Tibial artery (tissue), 4 donors: ENCODE measurements at regions not wholly inside any gene's neighbourhood (a gene's known extent, or its start where the extent isn't known, plus 50 kb on each side); places are given as distances from the start of the nearest gene placed in this dataset.

Experiments used
- DNase-seq, 2 donors: peaks; one replicate each; pipeline ENCODE4 v3.0.0-alpha.2; 2019
- H3K27ac ChIP-seq, 2 donors: fragments of 200-600 bp; sonication (generic) in 1 of 2; 1 replicate in 1 of 2; 2 replicates in 1 of 2; pipeline ENCODE4 v1.5.1; 2018 to 2019; ENCODE audit warnings: mild to moderate bottlenecking in 1 of 2
- H3K27me3 ChIP-seq, 2 donors: fragments of 200-600 bp; sonication (generic) in 1 of 2; one replicate each; pipeline versions ENCODE4 v1.5.1 to v1.6.0; 2016 to 2019
- H3K36me3 ChIP-seq, 3 donors: fragments of 200-600 bp; sonication (generic) in 2 of 3; one replicate each; pipeline ENCODE4 v1.5.1; 2016 to 2019; ENCODE audit warnings: mild to moderate bottlenecking in 2 of 3
- H3K4me1 ChIP-seq, 4 donors: fragments of 200-600 bp; sonication (generic) in 2 of 4; 1 replicate in 3 of 4; 2 replicates in 1 of 4; pipeline ENCODE4 v1.5.1; 2016 to 2019
- H3K4me3 ChIP-seq, 2 donors: fragments of 200-600 bp; sonication (generic) in 1 of 2; 1 replicate in 1 of 2; 2 replicates in 1 of 2; pipeline ENCODE4 v1.5.1; 2018 to 2019; ENCODE audit warnings: mild to moderate bottlenecking in 2 of 2
- H3K9me3 ChIP-seq, 3 donors: fragments of 200-600 bp; sonication (generic) in 1 of 3; one replicate each; pipeline ENCODE4 v1.5.1; 2016 to 2019
- CTCF ChIP-seq, 2 experiments: fragments of 200-600 bp in 1 of 2; fragments of 450-650 bp in 1 of 2; IDR thresholded peaks; one replicate each; pipeline ENCODE4 v1.5.1; 2017 to 2019; ENCODE audit warnings: antibody characterized with exemption in 2 of 2, mild to moderate bottlenecking in 1 of 2, moderate library complexity in 1 of 2
- intact Hi-C: fragments of 100-400 bp; cut with DNase I; formaldehyde crosslinking; loops from one replicate; pipeline ENCODE4 v1.15.0; 2023; ENCODE audit warnings: low total_unique reads

GRCh38 chr7:19623676-19624075, 85.2 kb downstream of the POLR1F start:
- no peak overlapping the region for H3K4me3 ChIP-seq
- intact Hi-C loops, result no loop called here
- H3K36me3 ChIP-seq, result no peaks in the 10 kb centered on the region
- TF ChIP-seq CTCF (IDR thresholded peaks at IDR 0.05), result no peak
- peaks cover 0 to 3% (median 2%) of the 10 kb centered on the region in 3 donors for H3K9me3 ChIP-seq
- no peak for DNase-seq
- H3K4me1 ChIP-seq, result no peaks in the 10 kb centered on the region
- no peaks in the 10 kb centered on the region for H3K27me3 ChIP-seq
- no peak overlapping the region for H3K27ac ChIP-seq

GRCh38 chr7:19621740-19622139, 87.1 kb downstream of the POLR1F start:
- Histone ChIP-seq H3K9me3 (peaks cover 0 to 3% (median 0%) of the 10 kb centered on the region in 3 donors), H3K27ac (no peak overlapping the region), H3K27me3 (no peaks in the 10 kb centered on the region), H3K36me3 (no peaks in the 10 kb centered on the region), H3K4me3 (no peak overlapping the region), H3K4me1 (no peaks in the 10 kb centered on the region)
- DNase-seq, result no peak
- TF ChIP-seq CTCF (IDR thresholded peaks at IDR 0.05), result no peak
- intact Hi-C loops, result no loop called here

GRCh38 chr7:19620470-19620869, 88.4 kb downstream of the POLR1F start:
- H3K27ac ChIP-seq, result no peak overlapping the region
- peaks cover 0 to 3% (median 0%) of the 10 kb centered on the region in 3 donors for H3K9me3 ChIP-seq
- TF ChIP-seq CTCF (IDR thresholded peaks at IDR 0.05), result no peak
- no peaks in the 10 kb centered on the region for H3K27me3 ChIP-seq
- H3K4me1 ChIP-seq, result no peaks in the 10 kb centered on the region
- DNase-seq, result no peak
- H3K4me3 ChIP-seq, result no peak overlapping the region
- intact Hi-C loops, result no loop called here
- no peaks in the 10 kb centered on the region for H3K36me3 ChIP-seq

- DNase-seq, result no peak
- no peaks in the 10 kb centered on the region for H3K27me3 ChIP-seq
These were observed 89.7 kb downstream of the POLR1F start for GRCh38 chr7:19619122-19619521.

GRCh38 chr7:19617901-19618300, 90.9 kb downstream of the POLR1F start:
- TF ChIP-seq CTCF (IDR thresholded peaks at IDR 0.05), result no peak
- Histone ChIP-seq H3K27ac (no peak overlapping the region), H3K4me3 (no peak overlapping the region), H3K27me3 (no peaks in the 10 kb centered on the region), H3K36me3 (no peaks in the 10 kb centered on the region), H3K4me1 (no peaks in the 10 kb centered on the region), H3K9me3 (no peaks in the 10 kb centered on the region)
- intact Hi-C loops, result no loop called here
- DNase-seq, result no peak

More at GRCh38 chr7:19619122-19619521, 89.7 kb downstream of the POLR1F start:
- intact Hi-C loops, result no loop called here
- Histone ChIP-seq H3K27ac (no peak overlapping the region), H3K4me1 (no peaks in the 10 kb centered on the region), H3K36me3 (no peaks in the 10 kb centered on the region), H3K4me3 (no peak overlapping the region), H3K9me3 (no peaks in the 10 kb centered on the region)
- TF ChIP-seq CTCF (IDR thresholded peaks at IDR 0.05), result no peak
